ENCODE measurements at regions not wholly inside any gene's neighbourhood (a gene's known extent, or its start where the extent isn't known, plus 50 kb on each side); places are given as distances from the start of the nearest gene placed in this dataset.

- TF ChIP-seq YY1 (IDR thresholded peaks at IDR 0.05; ENCODE audit: insufficient read depth, insufficient read length) (no peak), ZNF274 (IDR thresholded peaks at IDR 0.05; ENCODE audit: low read depth, low read length) (no peak), SUZ12 (IDR thresholded peaks at IDR 0.05; ENCODE audit: extremely low read depth, insufficient read depth, insufficient read length) (no peak)
Measured at GRCh38 chr18:78777992-78778391, 201.6 kb upstream of the SALL3 start.
